G401 (cell line): ENCODE measurements at regions not wholly inside any gene's neighbourhood (a gene's known extent, or its start where the extent isn't known, plus 50 kb on each side); places are given as distances from the start of the nearest gene placed in this dataset.

Source experiments
- DNase-seq: peaks from one replicate; pipeline ENCODE4 v3.0.0-alpha.2; 2015; ENCODE audit warnings: low spot score
- in situ Hi-C: cut with HindIII; loops from 2 replicates; pipeline ENCODE4 v1.10.0; 2016; ENCODE audit warnings: low sequenced_read_pairs, mixed read lengths

DNA sequence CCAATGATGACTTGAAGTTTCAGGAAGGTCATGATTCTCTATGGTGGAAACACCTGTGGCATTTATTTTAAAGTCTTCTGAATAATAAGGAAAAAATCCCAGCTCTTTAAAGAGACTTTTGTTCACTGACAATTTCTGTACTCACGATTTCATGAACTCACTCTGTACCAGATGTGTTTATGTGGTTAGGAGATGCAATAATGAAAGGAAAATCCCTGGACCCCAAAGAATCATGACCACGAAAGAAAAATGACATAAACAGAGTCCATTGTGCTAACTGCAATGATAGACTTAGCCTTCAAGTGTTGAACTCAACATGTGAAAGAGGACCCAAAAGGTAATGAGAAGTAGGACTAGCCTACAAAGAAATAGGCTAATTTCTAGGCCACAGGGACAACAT is 947.5 kb downstream of the CDH11 start:
- no peak for DNase-seq
- in situ Hi-C loops = no loop called here

DNA sequence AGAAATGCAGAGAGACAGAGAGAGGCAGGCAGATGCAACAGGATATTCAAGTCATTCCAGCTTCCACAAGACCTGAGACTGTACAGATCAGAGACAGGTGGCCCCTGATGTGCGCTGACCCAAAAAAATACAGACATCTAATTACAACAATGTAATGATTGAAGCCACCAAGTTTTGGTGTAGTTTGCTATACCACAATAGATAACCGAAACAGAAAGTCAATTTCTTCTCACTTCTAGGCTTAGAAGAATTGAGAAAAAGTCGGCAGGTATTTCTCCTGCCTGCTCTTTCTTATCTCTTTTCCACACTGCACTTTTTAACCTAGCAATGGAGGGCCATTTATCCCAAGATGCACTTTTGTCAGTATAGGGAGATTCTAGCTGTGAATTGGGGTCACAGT is 949.2 kb downstream of the CDH11 start:
- in situ Hi-C loops = no loop called here

DNA sequence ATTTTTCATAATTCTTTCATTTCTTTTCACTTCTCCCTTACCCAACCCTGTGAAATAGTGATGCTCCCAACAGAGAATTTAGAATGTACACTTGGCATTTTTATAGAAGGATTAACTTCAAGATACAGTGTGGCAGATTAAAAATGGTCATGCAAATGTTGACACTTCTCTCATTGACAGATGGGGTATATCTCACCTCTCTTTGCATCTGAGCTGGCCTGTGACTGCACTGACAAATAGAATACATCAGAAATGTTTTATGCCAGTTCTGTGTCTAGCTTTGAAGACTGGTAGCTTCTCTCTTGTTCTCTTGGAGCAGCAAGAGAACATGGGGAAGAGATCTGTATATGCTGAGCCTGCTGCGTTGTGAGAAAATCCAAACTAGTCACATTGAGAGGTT is 949.6 kb downstream of the CDH11 start:
- in situ Hi-C loops = no loop called here
- no peak for DNase-seq

More for the DNA sequence above, 949.2 kb downstream of the CDH11 start:
- no peak for DNase-seq

DNA sequence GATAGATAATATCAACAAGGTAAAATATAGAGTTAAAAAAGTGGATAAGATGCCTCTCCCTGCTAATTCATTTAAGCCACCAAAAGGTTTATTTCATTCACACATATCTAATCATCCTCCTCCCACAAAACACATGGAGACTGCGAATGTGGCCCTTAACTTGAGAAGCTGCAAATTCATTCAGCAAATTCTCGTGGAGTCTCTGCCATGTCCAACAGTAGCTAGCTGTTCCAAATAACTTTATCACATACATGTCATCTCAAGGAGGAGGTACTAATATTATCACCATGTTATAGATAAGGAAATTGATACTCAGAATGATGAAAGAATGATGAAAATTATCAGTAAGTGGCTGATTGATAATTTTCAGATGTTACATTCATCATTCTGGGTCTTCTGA is 950.2 kb downstream of the CDH11 start:
- in situ Hi-C loops = no loop called here
- no peak for DNase-seq

DNA sequence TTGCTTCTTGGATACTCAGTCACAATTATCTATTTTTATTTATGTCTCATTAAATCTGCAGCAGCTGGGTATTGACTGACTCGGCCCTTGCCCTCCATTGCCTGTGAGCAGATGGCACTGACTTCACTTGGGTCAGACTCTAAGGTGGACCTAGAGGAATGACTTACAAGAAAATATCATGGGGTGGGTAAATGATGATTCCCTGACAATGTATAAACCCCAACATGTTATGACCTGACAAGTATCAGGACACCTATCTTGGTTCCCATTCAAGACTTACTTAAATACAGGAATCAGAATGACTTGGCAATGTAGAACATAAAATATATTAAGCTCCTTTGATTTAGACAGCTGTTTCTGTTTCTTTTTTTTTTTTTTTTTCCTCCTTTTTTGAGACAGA is 953.5 kb downstream of the CDH11 start:
- no peak for DNase-seq
- in situ Hi-C loops = no loop called here

DNA sequence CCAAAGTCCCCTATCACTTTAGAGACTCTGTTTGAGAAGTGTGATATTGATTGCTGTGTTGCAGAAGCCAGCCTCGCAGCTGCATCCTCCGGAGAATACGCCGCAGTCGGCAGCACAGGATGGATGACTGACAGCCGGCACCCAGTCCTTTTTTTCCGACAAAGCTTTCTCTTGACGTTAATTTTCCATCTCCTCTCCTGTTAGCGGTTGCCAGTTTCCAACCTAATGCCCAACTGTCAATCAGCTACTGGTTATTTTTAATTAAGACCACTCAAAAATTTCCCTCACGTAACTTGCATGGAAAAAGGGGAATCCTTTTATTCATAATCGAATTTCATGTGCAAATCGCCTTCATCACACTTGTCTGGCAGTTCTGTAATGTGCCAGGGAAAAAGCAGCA is 953.9 kb downstream of the CDH11 start:
- DNase-seq = no peak
- in situ Hi-C loops = no loop called here

DNA sequence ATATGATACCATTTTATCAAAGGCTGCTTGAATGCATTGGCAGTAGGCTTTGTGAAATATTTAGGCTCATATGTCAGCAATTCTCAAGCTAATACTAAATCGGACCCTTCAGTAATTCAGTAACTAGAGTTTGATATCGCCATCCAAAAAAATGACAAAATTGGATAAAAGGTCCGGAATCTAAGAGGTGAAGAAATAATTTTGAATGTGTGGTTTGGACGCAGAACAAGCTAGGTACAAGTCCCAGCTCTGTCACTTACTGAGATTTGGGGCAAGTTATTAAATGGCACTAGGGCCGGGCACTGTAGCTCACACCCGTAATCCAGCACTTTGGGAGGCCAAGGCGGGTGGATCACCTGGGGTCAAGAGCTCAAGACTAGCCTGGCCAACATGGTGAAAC is 956.5 kb downstream of the CDH11 start:
- in situ Hi-C loops = no loop called here
- no peak for DNase-seq

DNA sequence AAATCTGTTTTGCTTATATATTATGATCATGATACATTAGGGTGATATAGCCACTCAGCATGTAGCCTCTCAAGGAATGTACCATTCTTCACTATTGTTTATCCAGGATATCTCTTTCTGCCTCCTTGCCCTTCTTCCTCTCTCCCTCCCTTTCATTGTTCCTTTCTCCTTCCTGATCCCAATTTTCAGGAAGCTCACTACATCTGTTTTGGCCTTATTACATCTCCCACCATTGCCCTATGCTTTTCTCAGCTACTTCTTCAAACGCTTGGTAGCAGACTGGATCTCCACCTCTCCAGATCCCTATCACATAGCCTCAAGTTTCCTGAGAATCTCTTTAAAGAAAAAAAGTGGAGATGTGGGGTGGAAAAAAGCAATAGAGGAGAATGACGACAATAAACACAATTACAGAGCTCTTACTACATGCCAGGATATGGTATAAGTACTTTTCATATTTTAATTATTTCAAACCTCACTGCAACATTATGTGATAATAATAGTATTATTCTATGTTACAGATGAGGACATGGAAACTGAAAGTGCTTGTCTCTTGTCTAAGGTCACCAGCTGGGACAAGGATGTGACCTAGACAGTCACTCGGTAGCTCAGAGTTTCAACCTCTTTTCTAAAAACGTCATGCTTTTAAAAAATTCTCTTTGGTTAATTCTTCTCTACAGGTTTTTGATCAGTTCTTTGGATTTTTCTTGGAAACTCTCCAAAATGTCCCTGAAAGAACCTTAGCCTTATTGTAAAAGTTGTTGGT is 959.1 kb downstream of the CDH11 start:
- no peak for DNase-seq
- in situ Hi-C loops = no loop called here

DNA sequence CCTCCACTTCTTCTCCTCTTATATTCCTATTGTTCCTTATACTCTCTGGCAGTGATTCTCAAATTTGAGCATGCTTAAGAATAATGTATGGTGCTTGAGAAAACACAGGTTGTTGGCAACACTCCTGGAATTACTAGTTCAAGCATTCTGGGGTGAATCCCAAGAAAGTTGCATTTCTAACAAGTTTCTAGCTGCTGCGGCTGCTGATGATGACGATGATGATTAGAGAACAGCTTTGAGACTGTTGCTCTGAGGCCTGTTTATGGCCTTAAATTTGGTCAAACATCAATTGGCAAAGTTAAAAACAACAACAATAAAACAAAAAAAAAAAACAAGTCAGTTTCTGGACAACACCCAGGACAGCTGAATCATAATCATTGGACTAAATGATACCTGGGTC is 961.9 kb downstream of the CDH11 start:
- in situ Hi-C loops = no loop called here
- no peak for DNase-seq

DNA sequence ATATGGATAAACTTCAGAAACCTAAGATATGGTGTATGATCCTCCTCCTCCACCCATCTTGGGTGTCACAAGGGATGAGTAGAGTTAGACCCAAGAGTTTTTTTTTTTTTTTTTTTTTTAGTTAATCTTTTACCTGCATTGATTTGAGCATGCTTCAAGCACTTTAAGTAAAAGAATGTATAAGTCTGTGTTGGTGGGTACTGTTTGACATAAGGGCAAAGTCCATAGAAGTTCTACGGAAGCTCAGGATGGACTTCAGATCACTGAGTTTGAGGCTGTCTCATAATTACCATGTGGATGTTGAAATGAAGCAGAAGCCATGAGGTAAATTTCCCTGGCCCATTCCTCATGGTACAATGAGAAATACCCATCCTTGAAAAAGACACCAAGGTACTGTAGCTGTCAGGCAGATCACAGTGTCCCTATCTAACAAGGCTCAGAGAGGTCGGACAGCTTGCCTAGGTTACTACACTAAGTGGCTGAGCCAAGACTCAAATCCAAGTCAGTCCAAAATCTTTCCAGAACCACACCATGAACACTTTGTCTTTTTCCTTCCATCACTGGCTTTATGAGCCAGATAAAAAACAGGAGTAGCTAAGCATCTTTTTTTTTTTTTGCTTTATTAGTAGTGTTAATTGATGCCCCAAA is 962.8 kb downstream of the CDH11 start:
- in situ Hi-C loops = no loop called here

DNA sequence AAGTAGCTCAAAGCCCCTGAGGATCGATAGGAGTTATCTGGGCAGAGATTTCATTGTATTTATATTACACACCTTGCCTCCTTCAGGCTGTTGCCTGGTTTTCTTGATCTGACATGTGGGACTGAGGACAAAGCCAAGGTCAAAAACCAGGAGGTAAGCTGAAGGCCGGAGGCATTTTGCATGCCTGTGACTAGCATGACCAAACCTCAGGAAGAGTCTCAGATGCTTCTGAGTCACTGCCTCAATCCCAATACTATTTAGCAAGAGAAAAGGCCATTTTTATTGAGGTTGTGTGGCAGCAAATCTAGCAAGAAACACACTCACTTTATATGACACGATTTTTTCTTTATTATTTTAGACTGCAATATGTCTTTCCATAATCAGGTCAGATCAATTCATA is 968.1 kb downstream of the CDH11 start:
- DNase-seq = no peak
- in situ Hi-C loops = no loop called here

More for the DNA sequence above, 962.8 kb downstream of the CDH11 start:
- DNase-seq = no peak

DNA sequence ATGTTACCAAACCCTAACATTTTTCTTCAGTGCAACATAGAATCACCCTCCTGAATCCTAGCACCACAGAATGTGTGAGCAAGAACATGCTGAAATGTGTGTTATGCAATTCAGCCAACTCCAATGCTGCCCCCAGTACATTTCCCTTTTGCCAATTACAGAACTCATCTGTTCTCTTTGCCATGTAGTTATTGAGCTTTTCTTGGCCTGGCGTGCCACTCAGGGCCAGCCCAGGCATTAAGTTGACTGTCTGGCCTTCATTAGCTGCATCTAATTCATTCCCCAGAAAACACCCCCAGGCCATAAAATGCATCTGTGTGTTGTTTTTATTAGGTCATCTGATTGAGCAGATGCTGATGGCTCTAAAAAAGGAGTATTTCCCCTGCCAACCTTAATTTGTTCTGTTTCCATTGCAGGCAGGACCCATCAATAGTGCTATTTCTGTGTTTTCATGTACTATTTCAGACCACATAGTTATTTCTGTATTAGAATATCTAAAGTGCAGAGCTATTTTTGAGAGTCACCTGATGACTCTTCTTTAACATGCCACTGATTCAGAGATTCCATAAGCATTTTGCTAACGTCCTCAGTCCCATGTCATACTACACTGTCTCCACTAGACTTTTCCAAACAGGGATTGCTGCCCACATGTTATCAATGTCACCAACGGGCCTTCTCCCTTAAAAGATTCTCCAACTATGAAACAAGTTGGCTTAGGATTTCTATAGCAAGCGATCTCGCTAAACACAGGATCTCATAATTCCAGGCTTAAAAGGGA is 969.7 kb downstream of the CDH11 start:
- no peak for DNase-seq
- in situ Hi-C loops = no loop called here

DNA sequence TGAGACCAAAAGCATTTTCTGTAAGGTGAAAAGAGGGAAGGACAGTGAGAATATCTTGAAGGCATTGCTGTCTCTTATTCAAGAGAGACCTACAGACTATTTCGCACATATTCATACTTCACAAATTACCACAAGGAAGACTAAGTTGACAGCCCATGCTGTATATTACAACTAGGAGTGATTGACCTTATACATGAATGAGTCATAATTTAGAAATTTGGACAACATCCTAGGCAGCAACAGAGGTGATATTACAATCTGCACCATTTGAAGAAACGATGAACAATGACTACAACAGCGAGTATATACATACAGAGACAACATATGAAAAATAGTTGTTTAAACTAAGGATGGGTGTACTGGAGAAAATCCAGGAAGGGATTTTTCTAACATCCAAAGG is 971.7 kb downstream of the CDH11 start:
- in situ Hi-C loops = no loop called here
- no peak for DNase-seq

DNA sequence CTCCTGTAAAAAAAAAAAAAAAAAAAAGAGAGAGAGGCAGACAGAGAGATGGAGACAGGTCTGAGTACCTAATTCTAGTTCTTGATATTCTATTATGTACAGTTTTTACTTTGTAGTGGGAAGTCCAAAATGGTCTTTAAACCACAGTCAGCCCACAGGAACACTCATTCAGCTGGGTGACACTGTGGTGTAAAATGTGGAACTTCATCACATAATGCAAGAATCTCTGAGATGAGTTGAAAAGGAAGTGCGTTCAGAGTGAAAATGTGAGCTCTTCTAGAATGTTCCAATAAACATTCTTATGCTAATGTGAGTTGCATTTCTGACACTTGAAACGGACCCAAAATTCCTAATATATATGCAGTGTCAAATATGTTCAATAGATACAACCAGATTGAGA is 972.1 kb downstream of the CDH11 start:
- in situ Hi-C loops = no loop called here
- no peak for DNase-seq

DNA sequence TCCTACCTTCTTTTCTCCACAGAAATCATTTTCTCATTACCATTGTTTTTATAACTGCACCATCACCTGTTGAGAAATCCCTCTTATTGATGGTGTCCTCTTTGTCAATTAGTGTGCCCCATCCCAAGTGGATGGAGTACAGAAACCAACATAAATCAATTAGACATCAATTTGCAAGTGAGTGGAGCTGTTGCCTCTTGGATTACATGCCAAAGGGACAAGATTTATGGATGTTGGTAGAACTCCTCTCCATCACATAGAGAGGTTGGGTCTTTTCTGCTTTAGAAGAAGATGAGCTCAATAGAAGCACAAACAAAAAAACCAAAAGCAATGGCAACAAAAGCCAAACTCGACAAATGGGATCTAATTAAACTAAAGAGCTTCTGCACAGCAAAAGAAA is 973.5 kb downstream of the CDH11 start:
- no peak for DNase-seq
- in situ Hi-C loops = no loop called here

DNA sequence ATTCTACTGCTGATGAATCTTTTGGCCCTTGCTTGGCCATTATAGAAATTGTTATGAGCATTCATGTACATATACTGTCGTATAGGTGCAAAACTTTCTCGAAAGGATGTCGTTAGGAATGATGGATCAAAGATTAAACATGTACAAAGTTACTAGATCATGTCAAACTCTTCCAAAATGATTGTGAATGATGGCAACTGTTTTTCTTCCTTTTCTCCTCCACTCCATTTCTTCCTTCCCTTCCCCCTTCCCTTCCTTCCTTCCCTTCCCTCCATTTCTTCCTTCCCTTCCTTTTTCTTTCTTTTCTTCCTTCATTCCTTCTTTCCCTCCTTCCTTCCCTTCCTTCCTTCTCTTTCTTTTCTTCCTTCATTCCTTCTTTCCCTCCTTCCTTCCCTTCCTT is 973.9 kb downstream of the CDH11 start:
- no peak for DNase-seq
- in situ Hi-C loops = no loop called here

DNA sequence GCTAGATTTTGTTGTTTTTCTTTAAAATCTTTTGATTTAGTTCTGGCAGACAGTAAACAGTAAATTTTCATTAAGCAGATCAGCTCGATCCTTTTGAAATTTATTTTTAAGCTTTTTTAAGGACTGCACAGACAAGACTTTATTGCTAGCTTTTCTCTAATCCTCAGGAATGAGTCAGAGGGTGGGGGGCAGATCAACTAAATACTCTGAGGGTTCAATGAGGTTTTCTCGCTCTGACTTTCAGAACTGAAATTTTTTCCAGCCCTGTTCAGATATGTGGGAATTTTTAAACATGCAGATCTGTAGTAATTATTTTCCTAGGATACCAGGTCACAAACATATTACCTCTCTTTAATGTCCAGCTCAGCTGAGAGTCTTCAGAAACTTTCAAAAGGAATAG is 977.2 kb downstream of the CDH11 start:
- in situ Hi-C loops = no loop called here

DNA sequence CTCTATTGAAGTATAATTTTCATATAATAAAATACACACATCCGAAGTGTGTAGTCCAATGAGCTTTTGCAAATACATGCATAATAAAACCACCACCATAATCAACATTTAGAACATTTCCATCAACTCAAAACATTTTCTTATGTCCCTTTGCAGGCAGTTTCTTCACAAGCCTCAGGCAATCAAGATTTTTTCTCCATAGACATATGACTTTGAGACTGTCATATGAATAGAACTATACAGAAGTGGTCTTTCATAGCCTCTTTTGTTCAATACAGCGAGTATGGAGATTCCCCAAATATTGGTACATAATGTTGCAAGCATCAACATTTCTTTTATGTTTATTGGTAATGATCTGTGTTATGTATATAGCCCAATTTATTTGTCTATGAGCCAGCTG is 983.2 kb downstream of the CDH11 start:
- no peak for DNase-seq
- in situ Hi-C loops = no loop called here

More for the DNA sequence above, 977.2 kb downstream of the CDH11 start:
- no peak for DNase-seq

DNA sequence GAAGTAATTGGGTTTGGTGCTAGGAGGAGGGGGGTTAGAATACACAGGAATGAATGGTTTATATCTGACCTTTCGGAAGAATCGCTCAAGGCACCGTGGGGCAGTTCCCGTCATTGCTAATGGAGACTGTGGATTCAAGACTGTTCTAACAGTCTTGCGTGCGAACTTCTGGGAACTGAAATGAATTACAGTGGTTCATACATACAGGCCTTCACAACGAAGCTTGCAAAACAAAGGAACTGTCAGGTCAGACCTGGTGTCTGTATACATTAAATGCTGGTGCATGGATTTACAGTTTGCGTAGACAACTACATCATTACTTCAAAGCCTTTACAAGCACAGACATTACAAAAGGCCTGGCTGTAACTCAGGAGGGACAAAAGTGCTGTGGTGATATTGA is 983.9 kb downstream of the CDH11 start:
- in situ Hi-C loops = no loop called here
- no peak for DNase-seq

DNA sequence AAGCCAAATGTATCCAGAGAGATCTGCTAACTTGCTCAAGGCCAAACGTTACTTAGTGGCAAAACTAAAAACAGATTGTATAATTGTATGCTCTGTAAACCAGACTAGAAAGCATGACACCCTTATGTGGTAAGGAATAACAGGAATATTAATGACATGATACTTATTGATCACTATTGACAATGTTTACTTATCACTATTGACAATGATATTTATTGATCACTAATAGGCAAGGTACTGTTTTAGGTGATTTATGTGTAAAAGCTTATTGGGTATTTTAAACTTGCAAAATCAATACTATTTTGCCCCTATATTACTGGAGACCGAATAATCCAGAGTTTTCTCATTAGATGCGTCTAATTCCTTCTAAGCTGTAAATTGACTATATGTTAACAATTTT is 985.1 kb downstream of the CDH11 start:
- DNase-seq = no peak
- in situ Hi-C loops = no loop called here
